ENCODE measurements at regions not wholly inside any gene's neighbourhood (a gene's known extent, or its start where the extent isn't known, plus 50 kb on each side); places are given as distances from the start of the nearest gene placed in this dataset.

- Histone ChIP-seq H3K27me3 (no peaks in the 10 kb centered on the region), H3K9me3 (peaks cover 0 to 40% (median 11%) of the 10 kb centered on the region in 12 donors), H3K36me3 (no peaks in the 10 kb centered on the region), H3K4me3 (no peak overlapping the region), H3K4me1 (no peaks in the 10 kb centered on the region), H3K27ac (no peak overlapping the region)
- no peak for DNase-seq
- ATAC-seq, result no peak
- WGBS, 4 donors, result 80 to 87% (median 84%) methylated on average over 3 of the region's 3 CpGs
- intact Hi-C loops (cut with DNase I), result no loop called here
- TF ChIP-seq POLR2A (IDR thresholded peaks at IDR 0.05) (no peak), CTCF (IDR thresholded peaks at IDR 0.05) (no peak)
These were observed 50.9 kb upstream of the GRID2 start for GRCh38 chr4:92252846-92253245.

GRCh38 chr4:92253550-92253949 is 50.2 kb upstream of the GRID2 start:
- intact Hi-C loops (cut with DNase I), result no loop called here
- no peak overlapping the region for H3K27ac ChIP-seq
- WGBS, 4 donors, result 78 to 100% (median 87%) methylated on average over 1 of the region's 1 CpG

More at GRCh38 chr4:92253550-92253949, 50.2 kb upstream of the GRID2 start:
- H3K9me3 ChIP-seq, result peaks cover 0 to 40% (median 11%) of the 10 kb centered on the region in 12 donors
- H3K36me3 ChIP-seq, result no peaks in the 10 kb centered on the region
- ATAC-seq, result no peak
- no peak overlapping the region for H3K4me3 ChIP-seq
- H3K4me1 ChIP-seq, result no peaks in the 10 kb centered on the region
- DNase-seq, result no peak
- TF ChIP-seq CTCF (IDR thresholded peaks at IDR 0.05) (no peak), POLR2A (IDR thresholded peaks at IDR 0.05) (no peak)
- no peaks in the 10 kb centered on the region for H3K27me3 ChIP-seq

All from heart left ventricle (tissue), 16 donors.